Body of pancreas (tissue), 4 donors: ENCODE measurements at regions not wholly inside any gene's neighbourhood (a gene's known extent, or its start where the extent isn't known, plus 50 kb on each side); places are given as distances from the start of the nearest gene placed in this dataset.

ENCODE experiments used
- POLR2A ChIP-seq, 3 donors: fragments of 450-650 bp; IDR thresholded peaks; one replicate each; pipeline ENCODE4 v1.6.1; 2016; ENCODE audit warnings: antibody characterized with exemption in 3 of 3, mild to moderate bottlenecking in 2 of 3
- TF ChIP-seq, protein P1 (sequence below), 7 experiments: fragments of 450-650 bp in 4 of 7; fragments of 200-600 bp in 3 of 7; sonication (generic) in 3 of 7; IDR thresholded peaks; one replicate each; pipeline ENCODE4 v1.5.1; 2016 to 2019; ENCODE audit warnings: antibody characterized with exemption in 7 of 7

DNA sequence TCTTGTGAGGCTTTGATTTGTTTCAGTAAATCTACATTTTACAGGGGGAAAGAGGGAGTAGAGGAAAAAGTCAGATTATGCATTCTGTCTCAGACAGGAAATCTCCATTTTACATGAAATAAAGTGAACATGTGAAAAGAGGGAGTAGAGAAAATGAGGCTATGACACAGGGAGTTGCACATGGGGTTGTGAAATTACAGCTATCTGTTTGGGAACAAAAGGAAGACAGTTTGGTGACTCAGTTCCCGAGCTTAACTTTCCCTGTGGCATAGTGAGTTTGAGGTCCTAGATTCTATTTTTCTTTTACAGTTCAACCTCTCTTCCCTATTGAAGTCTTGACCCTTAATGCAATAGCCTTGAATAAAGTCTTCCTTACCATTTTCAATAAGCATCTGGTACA lies 63.2 kb upstream of the AGR3 start:
- no peak for TF ChIP-seq POLR2A (IDR thresholded peaks at IDR 0.05)
- TF ChIP-seq, protein P1, sequence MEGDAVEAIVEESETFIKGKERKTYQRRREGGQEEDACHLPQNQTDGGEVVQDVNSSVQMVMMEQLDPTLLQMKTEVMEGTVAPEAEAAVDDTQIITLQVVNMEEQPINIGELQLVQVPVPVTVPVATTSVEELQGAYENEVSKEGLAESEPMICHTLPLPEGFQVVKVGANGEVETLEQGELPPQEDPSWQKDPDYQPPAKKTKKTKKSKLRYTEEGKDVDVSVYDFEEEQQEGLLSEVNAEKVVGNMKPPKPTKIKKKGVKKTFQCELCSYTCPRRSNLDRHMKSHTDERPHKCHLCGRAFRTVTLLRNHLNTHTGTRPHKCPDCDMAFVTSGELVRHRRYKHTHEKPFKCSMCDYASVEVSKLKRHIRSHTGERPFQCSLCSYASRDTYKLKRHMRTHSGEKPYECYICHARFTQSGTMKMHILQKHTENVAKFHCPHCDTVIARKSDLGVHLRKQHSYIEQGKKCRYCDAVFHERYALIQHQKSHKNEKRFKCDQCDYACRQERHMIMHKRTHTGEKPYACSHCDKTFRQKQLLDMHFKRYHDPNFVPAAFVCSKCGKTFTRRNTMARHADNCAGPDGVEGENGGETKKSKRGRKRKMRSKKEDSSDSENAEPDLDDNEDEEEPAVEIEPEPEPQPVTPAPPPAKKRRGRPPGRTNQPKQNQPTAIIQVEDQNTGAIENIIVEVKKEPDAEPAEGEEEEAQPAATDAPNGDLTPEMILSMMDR (IDR thresholded peaks at IDR 0.05), result no peak
